NCI-H524 (cell line): ENCODE measurements at regions not wholly inside any gene's neighbourhood (a gene's known extent, or its start where the extent isn't known, plus 50 kb on each side); places are given as distances from the start of the nearest gene placed in this dataset.

Experiments
- DNase-seq, 2 experiments: peaks; one replicate each; lab custom pipeline; 2025; lab: John Stamatoyannopoulos, UW

DNA sequence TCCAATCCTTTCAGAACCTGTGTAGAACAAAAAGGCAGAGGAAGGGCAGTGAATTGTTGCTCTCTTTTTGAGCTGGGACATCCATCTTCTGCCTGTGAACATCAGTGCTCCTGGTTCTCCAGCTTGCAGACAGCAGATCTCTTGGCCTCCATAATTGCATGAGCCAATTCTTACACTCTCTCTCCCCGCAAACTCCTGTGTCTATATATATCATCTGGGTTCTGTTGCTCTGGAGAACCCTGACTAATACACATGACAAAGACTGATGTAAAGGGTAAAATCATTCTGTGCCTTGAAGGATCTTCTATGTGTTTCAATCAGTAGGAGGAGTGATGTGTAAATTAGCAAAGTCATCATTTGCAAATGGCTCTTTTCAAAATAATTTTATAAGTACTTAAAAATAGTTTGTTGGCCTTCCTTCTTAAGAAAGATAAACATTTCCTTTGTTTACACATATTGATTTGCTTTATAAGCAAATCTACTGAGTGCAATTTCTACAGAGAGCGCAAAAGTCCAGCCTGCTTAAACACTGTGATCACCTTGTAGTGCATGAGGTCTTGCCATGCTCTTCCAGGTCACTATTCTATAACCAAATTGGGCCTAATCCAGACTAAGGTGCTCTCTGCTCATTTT, 154.9 kb upstream of the ANKRD28 start:
- no peak for DNase-seq

DNA sequence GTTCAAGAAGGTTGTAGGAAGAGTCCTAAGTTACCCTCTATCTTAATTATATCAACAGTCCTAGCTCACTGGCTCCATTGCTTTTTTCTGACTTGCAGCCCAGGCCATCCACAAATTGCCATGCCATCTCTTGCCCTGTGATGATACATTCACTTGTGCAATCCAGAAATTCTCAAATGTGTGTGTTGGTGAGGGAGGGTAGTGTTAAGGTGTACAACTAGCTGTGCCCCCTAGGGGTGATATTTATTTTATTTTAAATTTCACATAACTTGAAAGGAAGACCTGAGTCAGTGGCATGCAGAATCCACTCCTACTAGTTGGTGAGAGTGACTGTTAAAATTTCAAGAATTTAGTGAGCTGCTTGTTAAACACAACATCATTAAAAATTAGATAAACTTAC, 156.1 kb upstream of the ANKRD28 start:
- no peak for DNase-seq

DNA sequence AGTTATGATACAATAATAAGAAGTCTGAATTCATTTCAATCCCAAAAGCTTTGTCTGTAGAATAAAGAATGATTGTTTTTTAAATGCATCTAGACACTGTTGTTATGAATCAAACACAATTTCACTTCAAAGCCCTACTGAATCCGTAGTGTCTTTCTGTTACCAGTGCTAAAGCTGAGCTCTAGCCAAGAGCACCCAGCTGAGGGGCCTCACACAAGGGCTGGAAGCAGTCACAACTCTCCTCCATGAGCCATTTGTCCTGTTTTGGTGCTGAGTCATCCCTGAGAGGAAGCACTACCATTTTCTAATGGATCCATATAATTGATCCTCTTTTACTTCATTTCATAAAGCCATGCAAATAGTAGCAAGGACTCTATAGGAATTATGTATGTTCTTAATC, 158.2 kb upstream of the ANKRD28 start:
- no peak for DNase-seq

DNA sequence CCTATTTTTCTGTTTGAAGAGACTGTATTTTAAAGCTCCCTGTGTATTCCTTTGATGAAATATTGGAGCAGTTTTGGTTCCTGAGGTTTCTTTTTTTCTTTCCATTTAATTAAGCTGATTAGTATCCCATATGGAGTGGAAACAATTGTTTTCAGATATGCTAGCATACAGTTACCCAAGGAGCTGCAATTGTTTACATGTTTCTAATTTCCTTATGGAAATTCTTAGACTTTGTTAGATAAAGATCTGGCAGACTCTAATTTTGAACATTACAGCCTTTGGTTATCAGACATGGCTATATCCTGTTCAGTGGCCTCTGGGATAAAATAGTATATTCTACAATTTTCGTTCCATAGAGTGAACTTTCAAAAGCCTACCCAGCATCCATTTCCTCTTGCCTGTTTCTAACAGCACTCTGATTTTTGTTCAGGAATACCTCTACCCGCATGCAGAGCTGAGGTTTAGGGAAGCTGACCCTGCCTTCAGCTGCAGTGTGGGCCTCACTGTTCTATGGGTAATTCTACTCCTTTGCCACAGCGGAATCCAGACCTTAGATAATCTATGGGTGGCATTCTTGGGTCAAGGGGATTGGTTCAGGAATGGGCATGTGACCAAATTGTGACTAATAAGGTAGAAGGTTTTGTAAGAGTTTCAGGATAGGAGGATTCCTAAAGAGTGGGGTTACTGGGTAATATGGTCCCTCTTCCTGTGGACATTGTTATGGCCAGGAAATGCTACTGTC, 161.1 kb upstream of the ANKRD28 start:
- DNase-seq: no peak

DNA sequence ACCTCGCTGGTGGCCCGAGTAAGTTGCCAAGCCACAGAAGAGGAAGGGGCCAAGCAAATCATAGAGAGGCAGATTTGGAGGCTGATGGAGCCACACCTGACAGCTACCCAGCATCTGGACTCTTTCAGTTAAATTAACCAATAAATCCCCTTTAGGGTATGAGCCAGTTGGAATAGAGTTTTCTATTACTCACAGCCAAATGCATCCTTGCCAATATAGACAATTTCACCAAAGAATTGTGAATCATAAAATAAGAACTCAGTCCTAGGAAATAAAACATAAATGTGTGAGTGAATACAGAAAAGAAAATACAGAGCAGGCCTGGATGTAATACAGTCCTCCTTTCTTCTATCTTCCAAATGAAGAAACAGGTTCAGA, 161.6 kb upstream of the ANKRD28 start:
- DNase-seq: no peak

DNA sequence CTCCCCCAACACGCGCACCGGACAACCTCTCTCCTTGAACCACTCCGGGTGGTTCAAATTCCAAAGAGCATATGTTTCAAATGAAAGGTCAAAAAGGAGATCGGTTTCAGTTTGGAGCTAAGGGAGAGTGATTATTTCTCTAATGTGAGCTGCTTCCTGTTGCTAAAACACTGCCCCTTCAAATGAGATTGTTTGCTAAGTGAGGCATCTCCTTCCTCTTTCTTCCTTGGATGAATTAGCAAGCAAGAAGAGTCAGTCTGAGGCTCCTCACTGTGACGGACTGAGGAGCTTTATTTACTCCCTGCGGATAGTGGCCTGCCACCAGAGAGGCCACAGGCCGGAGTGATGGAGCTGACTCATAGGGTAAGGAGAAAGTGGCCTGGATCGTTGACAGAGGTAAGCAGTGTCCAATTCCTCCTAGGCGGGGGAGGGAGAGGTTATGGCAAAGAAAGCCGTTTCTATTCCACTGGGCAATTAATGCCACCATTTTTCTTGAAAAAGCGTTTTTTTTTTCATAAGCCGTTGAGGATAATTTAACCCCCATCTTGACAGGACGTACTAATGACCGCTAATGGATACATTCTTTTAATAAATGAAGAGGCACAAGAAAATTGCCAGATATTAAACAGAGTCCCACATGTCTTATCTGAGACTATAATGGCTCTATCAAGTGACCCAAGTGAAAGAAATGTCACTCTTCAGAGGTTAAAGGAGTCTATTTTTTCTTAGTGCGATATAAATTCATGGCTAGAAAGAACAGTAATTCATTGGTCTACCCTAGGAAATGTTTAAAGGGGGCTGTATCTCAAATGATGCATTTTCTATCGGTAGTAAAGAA, 167.0 kb upstream of the ANKRD28 start:
- DNase-seq: peak in 1 of 2 experiments; percentile 15

DNA sequence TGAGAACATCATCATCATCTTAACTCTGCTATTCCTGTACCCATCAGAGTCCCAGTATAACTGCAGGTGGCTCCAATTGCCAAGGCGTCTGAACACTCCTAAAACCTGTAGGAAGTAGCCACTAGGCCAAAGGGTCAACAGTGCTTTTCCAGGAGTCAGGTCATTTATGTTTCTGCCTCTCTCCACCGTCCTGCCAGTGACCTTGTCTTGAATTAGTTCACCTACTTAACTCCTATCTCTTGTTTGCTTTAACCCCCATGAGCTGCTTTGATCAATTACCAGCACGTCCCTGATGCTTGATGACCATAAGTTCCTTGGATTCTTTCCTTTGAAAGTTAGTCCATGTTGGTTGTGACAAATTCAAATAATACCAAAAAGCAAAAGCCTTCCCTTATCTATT, 169.8 kb upstream of the ANKRD28 start:
- no peak for DNase-seq

DNA sequence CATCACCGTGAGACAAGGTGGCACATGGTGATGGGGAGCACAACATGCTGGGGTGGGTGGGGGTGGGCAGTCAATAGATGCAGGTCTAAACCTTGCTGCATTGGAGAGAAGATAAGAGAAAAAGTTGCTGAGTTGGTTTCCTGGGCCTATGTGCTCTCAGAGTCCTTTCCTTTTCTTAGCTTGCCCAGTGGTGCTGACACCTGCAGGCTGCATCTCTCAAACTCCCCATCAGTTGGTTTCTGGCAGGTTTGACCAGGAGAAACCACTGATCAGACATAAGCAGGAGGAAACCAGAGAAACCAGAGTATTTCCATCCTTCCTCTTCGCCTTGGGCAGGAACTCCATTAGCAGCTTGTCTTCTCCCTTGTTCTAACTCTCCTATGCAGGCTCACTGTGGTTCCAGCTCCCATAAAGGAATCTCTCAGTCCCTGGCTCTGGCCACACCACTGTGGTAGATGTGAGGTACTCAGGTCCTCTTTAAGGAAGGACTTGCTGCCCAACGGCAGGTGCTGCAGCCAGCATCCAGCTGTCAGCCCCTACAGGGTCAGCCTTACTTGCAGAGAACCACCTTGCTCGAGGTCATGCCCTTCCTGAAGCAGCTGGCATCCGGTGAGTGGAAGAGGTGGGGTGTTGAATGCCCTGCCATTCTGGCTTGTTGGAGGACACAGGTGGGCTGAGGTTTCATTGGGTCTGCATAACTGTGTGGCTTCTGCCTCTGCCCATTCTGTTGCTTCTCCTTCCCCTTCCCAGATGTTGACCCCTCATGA, 172.3 kb upstream of the ANKRD28 start:
- DNase-seq: no peak

DNA sequence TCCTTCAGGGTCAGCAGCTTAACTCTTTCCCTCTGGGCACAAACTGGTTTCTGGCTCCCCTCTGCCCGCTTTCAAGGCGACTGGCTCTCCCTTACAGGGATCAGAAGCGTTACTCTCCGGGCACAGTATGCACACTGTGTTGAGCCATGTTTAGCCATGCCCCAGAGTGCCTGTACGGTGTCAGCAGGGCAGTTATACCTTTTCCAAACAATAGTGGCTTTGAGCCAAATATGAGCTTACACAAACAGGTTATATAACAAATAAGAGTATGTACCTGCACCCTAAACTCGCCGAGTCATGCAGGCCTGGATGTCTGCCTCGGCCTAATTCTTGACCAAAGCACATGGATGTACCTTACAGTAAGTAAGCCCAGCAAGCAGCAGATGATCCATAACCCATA, 175.6 kb upstream of the ANKRD28 start:
- no peak for DNase-seq

DNA sequence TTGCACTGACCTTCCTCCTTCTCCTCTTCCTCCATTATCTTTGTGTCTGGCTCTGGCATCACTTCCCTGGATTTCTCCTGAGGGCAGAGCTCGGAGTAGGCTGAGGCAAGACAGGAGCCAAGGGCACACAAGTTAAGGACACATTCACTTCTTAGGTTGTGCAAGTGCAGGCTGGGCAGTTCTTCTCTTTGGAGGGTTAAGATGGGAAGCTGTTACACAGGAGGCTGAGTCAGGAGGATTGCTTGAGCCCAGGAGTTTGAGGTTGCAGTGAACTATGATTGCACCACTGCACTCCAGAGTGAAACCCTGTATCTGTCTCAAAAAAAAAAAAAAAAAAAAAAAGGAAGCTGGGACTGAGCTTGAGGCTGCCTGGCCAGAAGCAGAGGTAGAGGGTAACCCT, 176.2 kb upstream of the ANKRD28 start:
- no peak for DNase-seq

DNA sequence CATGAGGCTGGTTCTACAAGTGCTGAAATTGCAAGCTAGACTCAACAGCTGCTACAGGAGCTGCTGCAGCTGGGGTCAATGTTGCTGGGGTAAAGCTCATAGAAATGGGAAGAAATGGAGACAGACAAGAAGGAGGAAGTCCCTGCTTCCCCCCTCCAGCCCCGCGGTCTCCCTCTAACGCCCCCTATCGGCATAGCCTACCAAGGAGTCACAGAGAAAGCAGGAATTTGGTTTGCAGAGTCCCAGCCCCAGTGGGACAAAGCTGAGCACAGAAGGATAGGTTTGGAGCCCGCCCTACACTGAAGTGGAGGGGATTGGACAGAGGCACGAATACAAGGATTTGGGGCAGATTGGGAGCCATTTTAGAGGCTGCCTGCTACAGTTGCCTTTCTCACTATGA, 176.9 kb upstream of the ANKRD28 start:
- DNase-seq: peak; percentile 15 to 38

DNA sequence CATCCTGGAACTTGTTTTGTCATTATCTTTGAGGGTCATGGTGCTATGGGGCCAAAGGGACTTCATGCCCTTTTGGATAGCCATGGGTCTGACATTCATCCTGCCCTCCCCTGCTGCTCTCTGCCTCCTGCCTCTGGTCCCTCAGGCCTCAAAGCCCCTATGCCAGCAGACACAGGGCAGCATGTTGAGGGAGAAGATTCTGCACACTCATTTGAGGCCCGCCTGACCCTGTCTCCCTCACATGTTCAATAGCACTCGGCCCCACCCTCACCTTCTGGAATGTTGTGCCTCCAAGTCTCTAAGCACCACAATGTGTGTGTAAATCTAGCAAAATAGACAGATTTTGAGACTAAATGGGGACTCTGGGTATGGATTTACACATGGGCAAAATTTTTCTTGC, 178.7 kb upstream of the ANKRD28 start:
- no peak for DNase-seq

DNA sequence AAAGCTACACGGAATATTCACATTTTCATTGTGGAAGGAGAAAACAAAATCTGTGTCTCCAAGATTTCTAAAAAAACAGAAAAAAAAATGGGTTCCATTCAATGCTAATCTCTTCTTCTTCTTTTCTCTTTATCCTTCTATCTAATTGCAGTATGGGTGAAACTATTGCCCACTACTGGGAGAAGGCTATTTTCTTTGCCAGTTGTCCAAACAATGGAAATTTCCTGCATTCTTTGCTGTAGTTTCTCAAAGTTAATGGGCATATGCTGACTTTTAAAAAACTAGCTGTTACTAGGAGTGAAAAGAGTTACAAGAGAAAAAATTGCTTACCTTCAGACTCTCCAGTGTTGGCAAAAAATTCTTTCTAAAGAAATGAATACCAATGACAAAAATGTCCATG, 179.3 kb upstream of the ANKRD28 start:
- no peak for DNase-seq

DNA sequence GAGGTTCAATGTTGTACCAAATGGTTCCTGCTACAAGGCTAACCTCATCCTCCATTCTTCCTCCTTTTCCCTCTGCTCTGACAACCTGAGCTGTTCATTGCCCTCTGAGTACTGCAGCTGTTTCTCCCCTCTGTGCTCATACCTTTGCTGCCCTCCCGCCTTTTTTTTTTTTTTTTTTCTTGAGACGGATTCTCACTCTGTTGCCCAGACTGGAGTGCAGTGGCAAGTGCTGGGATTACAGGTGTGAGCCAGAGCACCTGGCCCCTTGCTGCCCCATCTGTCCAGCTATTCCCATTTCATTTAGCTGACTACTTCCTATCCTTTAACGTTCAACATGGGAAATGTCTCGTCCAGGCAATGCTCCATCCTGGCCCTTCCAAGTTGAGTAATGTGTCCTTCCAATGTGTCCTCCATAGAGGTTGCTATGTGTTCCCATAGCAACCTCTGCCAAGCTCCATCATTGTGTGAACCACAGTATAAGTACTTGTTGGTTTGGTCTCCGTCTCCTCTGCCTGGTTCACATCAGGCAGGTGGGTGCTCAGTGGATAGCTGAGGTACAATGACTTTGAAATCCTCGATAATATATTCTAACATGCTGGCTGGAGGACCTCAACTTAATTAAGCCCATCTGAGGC, 179.9 kb upstream of the ANKRD28 start:
- DNase-seq: peak; percentile 63 to 73

DNA sequence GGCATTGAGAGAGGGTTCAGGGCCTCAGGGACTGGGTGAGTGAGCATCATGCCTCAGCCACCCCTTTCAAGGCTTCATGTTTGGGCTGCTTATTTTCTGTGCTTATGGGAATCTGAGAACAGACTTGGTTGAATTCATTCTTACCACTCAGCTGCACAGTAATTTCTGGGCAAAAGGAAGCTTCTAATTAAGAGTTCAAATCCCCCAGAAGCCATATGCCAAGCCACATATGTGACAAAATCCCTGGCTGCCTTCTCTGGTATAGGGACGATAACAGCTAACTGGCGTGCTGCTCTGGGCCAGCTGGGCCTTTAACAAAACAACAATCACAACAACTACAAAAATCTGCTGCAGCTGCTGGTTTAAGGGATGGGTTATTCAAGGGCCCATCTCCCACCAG, 181.0 kb upstream of the ANKRD28 start:
- DNase-seq: peak; percentile 89 to 96

DNA sequence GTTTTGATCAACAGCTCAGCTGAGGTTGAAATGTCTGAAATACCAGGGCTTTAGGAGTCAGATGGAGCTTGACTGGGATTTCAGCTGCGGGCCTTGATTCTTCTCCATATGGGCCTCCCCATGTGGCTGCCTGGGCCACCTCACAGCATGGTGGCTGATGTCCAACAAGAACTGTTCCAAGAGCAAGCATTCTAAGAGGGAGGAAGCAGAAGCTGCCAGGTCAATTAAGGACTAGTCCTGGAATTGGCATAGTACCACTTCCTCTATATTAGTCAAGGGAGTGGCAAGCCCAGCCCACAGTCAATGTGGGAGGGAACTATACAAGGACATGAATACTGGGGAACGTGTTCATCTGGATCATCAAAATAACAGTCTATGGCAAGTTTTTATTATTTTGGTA, 181.7 kb upstream of the ANKRD28 start:
- DNase-seq: peak; percentile 48 to 55

DNA sequence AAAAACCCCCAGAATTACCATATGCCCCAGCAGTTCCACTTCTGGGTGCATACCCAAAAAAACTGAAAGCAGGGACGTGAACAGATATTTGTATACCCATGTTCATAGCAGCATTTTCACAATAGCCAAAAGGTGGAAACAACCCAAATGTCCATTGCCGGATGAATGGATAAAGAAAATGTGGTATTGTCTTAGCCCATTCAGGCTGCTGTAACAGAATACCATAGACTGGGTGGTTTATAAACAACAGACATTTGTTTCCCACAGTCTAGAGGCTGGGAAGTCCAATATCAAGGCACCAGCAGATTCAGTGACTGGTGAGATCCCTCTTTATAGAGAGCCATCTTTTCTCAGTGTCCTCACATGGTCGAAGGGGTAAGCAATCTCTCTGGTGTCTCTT, 182.1 kb upstream of the ANKRD28 start:
- DNase-seq: no peak

DNA sequence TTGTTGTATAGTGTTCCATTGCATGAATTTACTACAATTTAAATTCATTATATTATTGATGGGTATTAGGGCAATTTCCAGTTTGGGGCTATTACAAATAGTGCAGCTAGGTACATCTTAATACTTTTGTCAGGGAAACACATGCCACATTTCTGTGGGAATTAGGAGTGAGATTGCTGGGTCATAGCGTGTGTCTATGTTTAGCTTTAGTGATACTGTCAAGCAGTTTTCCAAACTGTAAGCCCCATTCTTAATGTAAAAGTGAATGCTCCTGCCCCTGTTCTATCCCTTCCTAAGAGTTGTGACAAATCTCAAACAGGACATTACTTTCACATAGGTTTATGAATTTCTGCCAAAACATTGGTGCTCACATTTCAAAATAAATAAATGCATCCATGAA, 184.5 kb upstream of the ANKRD28 start:
- DNase-seq: peak in 1 of 2 experiments; percentile 41

DNA sequence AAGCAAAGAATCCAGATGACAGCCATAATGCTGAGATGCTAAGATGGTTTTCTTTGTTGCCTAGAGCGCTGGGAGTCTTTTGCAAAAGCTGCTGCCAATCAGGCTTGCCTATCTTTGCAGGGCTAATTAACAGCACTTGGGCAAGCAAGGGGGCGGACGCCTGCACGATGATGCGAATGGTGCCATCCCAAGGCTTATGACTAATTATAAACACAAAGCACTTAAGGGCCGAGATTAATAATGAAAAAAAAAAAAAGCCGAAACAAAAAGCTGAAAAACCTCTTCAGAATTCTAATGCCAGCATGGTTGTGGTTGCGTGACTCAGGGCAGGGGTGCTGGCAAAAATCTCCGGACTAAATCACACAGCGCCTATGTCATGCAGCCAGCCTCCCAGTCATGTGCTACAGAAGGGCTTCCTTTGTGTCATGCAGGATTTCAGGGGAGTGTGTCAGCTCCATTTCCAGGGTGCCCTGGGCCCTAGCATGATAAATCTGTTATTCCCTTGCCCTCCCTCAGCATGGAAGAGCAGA, 185.0 kb upstream of the ANKRD28 start:
- peak; percentile 94 for DNase-seq

DNA sequence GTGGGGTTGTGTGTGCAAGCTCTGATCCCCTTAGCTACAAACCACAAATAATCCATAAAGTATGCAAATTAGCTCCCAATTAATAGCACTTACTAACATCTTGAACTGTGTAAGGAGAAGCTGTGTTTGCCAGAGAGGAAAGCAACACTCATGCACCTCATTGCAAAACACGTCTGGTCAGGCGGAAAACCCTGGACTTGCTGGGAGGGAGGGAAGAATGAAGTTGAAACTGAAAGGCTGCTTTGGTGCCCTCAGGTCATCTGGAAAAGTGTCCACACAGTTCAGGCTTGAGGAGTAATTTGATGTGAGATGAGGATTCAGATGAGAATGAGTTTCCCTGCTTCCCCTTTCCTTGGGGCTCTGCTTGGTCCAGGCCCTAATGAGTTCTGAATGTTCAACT, 185.5 kb upstream of the ANKRD28 start:
- DNase-seq: no peak

DNA sequence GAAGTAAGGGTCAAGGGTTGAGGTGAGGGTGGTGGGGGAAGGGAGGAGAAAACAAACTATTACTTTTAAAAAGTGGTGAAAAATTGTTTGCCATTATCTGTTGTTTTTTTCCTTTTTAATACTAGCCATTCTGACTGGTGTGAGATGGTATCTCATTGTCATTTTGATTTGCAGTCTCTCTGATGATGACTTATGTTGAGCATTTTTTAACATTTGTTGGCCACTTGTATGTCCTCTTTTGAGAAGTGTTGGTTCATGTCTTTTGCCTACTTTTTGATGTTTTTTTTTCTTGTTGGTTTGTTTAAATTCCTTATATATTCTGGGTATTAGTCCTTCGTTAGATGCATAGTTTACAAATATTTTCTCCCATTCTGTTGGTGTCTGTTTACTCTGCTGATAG, 185.9 kb upstream of the ANKRD28 start:
- DNase-seq: no peak

DNA sequence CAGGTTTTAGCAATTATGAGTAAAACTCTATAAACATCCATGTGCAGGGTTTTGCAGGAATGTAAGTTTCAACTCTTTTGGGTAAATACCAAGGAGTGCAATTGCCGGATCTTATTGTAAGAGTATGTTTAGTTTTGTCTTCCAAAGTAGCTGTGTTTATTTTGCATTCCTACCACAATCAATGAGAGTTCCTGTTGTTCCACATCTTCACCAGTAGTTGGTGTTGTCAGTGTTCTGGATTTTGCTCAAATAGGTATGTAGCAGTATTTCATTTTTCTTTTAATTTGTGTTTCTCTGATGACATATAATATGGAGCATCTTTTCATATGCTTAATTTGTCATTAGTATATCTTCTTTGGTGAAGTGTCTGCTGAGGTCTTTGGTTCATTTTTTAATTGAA, 185.1 kb upstream of the GALNT15 start:
- no peak for DNase-seq
